AG10803 (cell line): ENCODE measurements at regions not wholly inside any gene's neighbourhood (a gene's known extent, or its start where the extent isn't known, plus 50 kb on each side); places are given as distances from the start of the nearest gene placed in this dataset.

Experiments used
- DNase-seq: peaks from one replicate; pipeline ENCODE4 v3.0.0; 2010; ENCODE audit warnings: low read depth
- H3K4me3 ChIP-seq: 2 replicates; pipeline ENCODE4 v1.5.1; 2011; ENCODE audit warnings: mild to moderate bottlenecking, low read length, control low read depth
- TF ChIP-seq, protein P1 (sequence below): conservative IDR thresholded peaks from 2 replicates; pipeline ENCODE4 v1.5.1; 2011; ENCODE audit warnings: mild to moderate bottlenecking, low read length, control low read depth, inconsistent platforms

DNA sequence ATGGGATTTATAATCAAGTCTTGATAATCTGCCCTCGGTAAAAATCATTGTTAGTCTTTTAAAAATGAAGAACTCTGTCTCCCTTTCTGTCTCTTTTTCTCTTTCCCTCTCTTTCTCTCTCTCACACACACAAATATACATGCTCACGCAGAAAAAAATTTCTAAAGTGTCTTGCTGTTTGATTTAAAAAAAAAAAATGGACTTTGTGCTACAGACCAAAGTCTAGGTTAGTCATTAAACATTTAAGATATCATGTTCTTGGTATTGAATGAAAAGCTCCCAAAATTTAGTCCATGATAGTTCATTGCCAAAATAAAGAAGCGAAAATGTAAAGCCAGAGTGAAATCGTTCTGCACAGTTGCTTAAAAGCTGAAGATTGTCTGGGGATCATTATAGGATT, 665.8 kb downstream of the SORCS1 start:
- TF ChIP-seq, protein P1, sequence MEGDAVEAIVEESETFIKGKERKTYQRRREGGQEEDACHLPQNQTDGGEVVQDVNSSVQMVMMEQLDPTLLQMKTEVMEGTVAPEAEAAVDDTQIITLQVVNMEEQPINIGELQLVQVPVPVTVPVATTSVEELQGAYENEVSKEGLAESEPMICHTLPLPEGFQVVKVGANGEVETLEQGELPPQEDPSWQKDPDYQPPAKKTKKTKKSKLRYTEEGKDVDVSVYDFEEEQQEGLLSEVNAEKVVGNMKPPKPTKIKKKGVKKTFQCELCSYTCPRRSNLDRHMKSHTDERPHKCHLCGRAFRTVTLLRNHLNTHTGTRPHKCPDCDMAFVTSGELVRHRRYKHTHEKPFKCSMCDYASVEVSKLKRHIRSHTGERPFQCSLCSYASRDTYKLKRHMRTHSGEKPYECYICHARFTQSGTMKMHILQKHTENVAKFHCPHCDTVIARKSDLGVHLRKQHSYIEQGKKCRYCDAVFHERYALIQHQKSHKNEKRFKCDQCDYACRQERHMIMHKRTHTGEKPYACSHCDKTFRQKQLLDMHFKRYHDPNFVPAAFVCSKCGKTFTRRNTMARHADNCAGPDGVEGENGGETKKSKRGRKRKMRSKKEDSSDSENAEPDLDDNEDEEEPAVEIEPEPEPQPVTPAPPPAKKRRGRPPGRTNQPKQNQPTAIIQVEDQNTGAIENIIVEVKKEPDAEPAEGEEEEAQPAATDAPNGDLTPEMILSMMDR, result no peak

DNA sequence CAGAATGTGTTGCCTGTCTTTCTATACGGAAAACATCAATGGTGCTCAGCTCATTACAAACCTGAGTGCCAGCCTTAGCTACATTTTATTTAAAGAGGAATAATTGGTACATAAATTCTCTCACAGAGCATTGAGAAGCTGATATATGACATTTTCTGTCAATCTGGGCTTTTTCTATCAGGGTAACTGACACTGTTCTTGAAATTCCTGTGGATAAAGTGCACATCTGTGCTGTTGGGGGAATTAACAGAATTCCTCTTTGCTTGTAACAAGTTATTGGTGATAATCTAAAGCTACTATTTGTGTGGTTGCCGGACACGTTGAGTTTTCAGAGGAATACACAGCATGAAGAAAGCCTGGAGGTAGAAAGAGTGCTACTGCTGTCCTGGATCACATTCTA, 668.6 kb downstream of the SORCS1 start:
- DNase-seq, result no peak
- TF ChIP-seq, protein P1, result no peak

More for the DNA sequence above, 665.8 kb downstream of the SORCS1 start:
- no peak overlapping the region for H3K4me3 ChIP-seq
- DNase-seq, result no peak

DNA sequence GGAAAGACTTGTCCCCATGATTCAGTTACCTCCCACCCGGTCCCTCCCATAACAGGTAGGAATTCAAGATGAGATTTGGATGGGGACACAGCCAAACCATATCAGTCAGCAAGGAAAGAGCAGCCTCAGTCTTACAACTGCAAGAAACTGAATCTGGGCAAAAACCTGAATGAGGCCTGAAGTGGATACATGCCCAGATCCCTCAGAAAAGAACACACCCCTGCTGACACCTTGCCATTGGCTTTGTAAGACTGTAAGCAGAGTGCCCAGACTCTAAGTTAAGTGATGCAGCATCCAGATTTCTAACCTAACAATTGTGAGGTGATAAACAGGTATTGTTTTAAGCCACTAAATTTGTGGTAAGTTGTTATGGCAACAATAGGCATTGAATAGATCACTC, 670.8 kb downstream of the SORCS1 start:
- no peak overlapping the region for H3K4me3 ChIP-seq
- no peak for DNase-seq
- TF ChIP-seq, protein P1, result no peak

More for the DNA sequence above, 668.6 kb downstream of the SORCS1 start:
- H3K4me3 ChIP-seq, result no peak overlapping the region

DNA sequence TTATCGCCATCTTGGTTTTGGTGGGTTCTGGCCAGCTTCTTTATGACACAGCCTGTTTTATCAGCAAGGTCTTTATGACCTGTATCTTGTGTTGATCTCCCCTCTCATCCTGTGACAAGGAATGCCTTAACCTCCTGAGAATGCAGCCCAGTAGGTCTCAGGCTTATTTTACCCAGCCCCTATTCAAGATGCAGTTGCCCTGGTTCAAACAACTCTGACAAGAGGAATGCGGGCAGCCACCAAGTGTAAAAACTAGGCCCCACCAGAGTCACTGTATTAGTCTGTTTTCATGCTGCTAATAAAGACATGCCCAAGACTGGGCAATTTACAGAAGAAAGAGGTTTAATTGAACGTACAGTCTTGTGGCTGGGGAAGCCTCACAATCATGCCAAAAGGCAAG, 671.3 kb downstream of the SORCS1 start:
- H3K4me3 ChIP-seq, result no peak overlapping the region
- TF ChIP-seq, protein P1, result no peak
- DNase-seq, result no peak

DNA sequence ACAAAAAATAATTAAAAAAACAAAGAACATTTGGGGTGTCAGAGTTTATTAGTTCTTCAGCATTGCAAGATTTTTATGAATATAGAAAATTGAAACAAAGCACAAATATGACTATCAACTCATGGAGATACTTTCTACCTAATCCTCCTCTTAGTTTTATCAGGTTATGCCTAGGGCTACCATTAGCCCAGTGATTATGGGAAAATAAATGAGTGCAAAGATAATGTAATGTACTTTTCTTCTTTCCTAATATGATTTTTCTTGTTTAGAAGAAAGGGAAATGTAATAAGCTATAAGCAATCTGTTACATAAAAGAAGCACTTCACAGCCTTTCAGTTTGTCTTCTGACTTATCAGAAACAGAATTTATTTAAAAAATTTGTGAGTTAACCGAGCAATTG, 676.8 kb downstream of the SORCS1 start:
- H3K4me3 ChIP-seq, result no peak overlapping the region
- no peak for DNase-seq
- TF ChIP-seq, protein P1, result no peak

DNA sequence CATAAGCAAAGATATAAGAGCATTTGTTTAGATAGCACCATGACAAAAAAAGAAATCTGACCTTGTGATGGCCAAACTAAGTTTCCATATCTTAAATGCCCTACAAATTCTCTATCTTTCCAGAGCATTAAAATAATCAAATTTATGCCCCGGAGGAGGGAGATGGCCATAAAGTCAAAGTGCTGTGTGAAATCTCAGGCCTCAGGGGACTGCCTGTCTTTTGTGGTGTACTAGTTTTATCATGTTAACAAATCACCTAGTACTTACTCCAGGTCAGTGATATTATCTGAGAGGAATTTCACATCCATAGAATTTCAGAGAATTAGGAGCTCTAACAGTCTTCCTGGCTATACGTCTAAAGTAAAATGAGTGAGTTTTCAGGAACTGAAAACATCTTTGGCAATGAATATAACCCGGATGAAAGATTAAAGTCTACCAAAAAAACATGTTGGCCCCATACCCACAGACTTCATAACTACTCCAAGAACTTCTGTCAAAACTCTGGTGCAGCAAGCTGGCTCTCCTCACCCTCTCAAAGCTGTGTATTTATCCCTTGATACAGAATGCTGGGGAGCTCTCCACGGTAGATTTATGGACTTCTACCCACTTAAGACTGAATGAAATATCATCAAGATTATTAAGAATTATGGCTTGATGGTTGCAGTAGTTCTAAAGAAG, 682.8 kb downstream of the SORCS1 start:
- TF ChIP-seq, protein P1, result no peak
- no peak for DNase-seq
- no peak overlapping the region for H3K4me3 ChIP-seq

DNA sequence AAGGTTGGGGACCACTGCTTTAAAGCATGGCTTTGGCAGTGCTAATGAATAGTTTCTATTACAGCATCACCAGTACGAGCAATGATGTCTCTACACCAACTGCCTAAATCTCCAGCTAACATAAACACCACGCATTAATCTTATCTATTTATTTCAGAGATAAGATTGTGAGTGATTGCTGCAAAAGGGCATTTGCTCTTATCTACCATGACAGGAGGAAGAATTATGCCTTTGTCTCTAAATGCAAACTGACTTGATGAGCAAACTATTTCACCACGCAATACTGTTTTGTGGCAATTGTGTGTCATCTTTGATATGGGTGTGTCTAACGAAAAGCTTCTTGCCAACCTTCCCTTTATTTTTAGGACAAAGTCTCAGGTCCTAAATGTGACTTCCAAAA, 684.9 kb downstream of the SORCS1 start:
- DNase-seq, result no peak
- no peak overlapping the region for H3K4me3 ChIP-seq
- TF ChIP-seq, protein P1, result no peak
